Bronchial epithelial cell (primary cell): ENCODE measurements at regions not wholly inside any gene's neighbourhood (a gene's known extent, or its start where the extent isn't known, plus 50 kb on each side); places are given as distances from the start of the nearest gene placed in this dataset.
"Not testable (repeated sequence)": the region's sequence is repeated elsewhere in the genome, so short reads cannot be mapped to it uniquely, and the experiment has no call there.

Source experiments
- DNase-seq: peaks from one replicate; pipeline ENCODE4 v3.0.0-alpha.2; 2010; ENCODE audit warnings: low read depth
- FAIRE-seq: peaks from 2 replicates; lab custom pipeline; 2011; peaks lifted over from hg19 to GRCh38; lab: Jason Lieb, UNC
- H3K27me3 ChIP-seq: 2 replicates; pipeline ENCODE4 v1.5.1; 2011; ENCODE audit warnings: low read length; ENCODE audit not compliant: control insufficient read depth, insufficient read depth
- H3K36me3 ChIP-seq: 2 replicates; pipeline ENCODE4 v1.5.1; 2011; ENCODE audit warnings: low read length; ENCODE audit not compliant: control insufficient read depth, insufficient read depth
- H3K4me3 ChIP-seq: 2 replicates; pipeline ENCODE4 v1.5.1; 2011; ENCODE audit warnings: mild to moderate bottlenecking, low read depth, low read length, control low read depth
- TF ChIP-seq, protein P1 (sequence below): IDR thresholded peaks from 2 replicates; pipeline ENCODE4 v1.5.1; 2011; ENCODE audit warnings: mild to moderate bottlenecking, moderate library complexity, low read length, control low read depth, inconsistent platforms; ENCODE audit not compliant: insufficient read depth, severe bottlenecking

DNA sequence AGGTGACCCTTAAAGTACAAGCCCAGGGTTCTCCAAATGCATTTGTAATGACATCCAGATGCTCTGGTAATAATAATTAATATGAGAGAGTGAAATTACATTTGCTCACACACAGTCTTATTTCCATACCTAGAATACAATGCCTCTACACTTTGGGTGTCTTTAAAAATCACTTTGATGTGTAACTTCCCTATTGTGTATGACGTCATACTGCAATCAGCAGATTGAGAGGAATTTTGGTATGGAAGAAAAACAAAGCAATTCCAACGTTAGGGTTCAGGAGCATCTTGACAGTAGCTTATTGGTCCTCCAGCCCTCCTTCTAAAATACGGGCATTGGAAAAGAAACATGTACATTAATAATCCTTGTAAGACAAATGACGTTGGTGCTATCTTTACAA lies 670.6 kb upstream of the ZNF385D start:
- H3K36me3 ChIP-seq: no peaks in the 10 kb centered on the region
- no peak overlapping the region for H3K4me3 ChIP-seq
- no peak for DNase-seq
- H3K27me3 ChIP-seq: no peaks in the 10 kb centered on the region
- TF ChIP-seq, protein P1, sequence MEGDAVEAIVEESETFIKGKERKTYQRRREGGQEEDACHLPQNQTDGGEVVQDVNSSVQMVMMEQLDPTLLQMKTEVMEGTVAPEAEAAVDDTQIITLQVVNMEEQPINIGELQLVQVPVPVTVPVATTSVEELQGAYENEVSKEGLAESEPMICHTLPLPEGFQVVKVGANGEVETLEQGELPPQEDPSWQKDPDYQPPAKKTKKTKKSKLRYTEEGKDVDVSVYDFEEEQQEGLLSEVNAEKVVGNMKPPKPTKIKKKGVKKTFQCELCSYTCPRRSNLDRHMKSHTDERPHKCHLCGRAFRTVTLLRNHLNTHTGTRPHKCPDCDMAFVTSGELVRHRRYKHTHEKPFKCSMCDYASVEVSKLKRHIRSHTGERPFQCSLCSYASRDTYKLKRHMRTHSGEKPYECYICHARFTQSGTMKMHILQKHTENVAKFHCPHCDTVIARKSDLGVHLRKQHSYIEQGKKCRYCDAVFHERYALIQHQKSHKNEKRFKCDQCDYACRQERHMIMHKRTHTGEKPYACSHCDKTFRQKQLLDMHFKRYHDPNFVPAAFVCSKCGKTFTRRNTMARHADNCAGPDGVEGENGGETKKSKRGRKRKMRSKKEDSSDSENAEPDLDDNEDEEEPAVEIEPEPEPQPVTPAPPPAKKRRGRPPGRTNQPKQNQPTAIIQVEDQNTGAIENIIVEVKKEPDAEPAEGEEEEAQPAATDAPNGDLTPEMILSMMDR: no peak
- FAIRE-seq: no peak

DNA sequence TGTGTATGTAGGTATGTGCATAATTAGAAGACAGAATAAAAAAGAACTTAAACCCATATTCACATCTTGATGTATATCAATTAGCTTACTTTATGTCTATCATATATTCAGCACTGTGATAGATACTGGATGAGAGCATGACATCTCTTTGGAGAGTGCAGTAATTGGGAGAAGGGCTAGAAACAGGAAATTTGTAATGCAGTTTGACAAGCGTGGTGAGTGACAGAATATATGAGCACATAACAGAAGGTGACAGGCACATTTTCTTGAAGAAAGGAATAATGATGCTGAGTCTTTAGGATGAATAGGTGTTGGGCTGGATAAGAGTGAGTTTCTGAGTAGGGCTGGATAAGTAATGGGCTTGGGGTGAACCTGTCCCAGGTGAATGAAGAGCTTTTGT lies 680.3 kb upstream of the ZNF385D start:
- FAIRE-seq (no peak), DNase-seq (no peak)
- H3K27me3 ChIP-seq: no peaks in the 10 kb centered on the region
- no peaks in the 10 kb centered on the region for H3K36me3 ChIP-seq
- H3K4me3 ChIP-seq: no peak overlapping the region
- TF ChIP-seq, protein P1: no peak

DNA sequence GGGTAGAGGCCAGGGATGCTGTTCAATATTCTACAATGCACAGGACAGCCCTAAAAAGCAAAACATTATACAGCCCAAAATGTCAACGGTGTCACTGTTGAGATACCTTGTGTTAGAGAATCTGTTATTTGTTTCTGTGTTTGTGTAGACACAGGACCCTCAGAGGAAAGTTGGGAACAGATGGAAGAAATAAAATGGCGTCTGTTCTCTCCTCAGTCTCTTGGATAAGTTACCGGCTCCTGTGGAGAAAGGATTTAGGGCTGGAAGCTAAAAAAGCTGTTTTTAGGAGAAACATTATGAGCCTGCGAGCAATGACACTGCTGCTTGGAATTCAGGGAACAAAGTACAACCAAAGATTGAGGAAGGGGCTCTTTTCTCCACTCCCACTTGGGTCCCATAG lies 688.6 kb upstream of the ZNF385D start:
- TF ChIP-seq, protein P1: no peak
- H3K4me3 ChIP-seq: no peak overlapping the region
- DNase-seq (no peak), FAIRE-seq (no peak)
- H3K36me3 ChIP-seq: no peaks in the 10 kb centered on the region
- H3K27me3 ChIP-seq: no peaks in the 10 kb centered on the region

DNA sequence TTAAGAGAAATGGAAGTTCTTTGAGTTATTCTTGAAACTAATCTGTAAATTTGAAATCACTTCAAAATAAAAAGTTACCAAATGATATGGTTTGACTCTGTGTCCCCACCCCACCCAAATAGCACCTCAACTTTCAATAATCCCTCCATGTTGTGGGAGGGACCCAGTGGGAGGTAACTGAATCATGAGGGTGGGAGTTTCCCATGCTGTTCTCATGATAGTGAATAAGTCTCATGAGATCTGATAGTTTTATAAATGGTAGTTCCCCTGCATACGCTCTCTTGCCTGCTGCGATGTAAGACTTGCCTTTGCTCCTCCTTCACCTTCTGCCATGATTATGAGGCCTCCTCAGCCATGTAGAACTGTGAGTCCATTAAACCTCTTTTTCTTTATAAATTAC lies 690.7 kb upstream of the ZNF385D start:
- TF ChIP-seq, protein P1: no peak
- Histone ChIP-seq H3K27me3 (no peaks in the 10 kb centered on the region), H3K4me3 (no peak overlapping the region), H3K36me3 (no peaks in the 10 kb centered on the region)
- no peak for DNase-seq
- FAIRE-seq: no peak

DNA sequence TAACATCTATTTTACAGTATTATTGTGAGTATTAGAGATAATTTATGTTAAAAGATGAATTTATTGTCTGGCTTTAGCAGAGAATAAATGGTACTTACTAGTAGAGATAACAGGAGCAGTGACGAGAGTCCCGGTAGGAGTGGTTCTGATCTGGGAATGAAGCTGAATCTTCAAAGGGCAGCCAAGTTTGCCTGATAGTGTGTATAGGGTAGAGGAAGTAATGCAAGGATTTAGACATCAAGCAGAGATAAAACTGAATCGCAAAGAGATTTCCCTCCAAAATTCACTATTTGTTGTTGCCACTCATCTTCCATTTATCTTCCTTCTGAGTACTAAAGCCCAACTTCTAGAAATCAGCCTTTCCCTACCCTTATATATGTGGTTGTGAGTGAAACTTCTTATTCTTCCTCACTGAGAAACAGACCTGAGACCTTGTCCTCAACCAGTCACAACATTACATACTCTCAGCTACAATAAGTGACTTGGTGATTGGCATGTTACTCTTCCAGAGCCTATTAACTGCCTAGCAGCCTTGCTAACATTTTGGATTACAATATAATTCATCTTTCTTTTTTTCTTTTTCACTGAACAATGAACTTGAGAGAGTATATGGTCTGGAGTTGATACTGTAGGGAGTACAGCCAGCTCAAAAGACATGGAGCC lies 692.7 kb upstream of the ZNF385D start:
- TF ChIP-seq, protein P1: no peak
- DNase-seq (no peak), FAIRE-seq (no peak)
- Histone ChIP-seq H3K27me3 (no peaks in the 10 kb centered on the region), H3K36me3 (no peaks in the 10 kb centered on the region), H3K4me3 (no peak overlapping the region)

DNA sequence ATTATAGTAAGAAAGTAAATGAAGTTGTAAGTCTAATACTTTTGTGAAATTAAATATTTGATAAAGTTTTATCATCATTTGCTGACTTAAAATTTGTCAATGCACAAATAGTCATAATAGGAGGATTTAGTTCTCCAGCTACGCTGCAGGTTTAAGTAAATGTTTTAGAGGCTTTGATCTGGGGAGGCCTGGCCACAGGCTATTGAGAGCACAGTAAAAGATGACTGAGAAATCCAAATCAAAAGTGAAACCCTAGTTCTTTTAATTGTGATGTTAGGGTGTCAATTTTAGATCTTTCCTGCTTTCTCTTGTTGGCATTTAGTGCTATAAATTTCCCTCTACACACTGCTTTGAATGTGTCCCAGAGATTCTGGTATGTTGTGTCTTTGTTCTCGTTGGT lies 694.3 kb upstream of the ZNF385D start:
- not testable (repeated sequence) for DNase-seq, FAIRE-seq, H3K27me3 ChIP-seq, H3K4me3 ChIP-seq, H3K36me3 ChIP-seq
